Stomach (tissue), 4 donors: ENCODE measurements at regions not wholly inside any gene's neighbourhood (a gene's known extent, or its start where the extent isn't known, plus 50 kb on each side); places are given as distances from the start of the nearest gene placed in this dataset.

Experiments used
- POLR2A ChIP-seq, 4 donors: fragments of 450-650 bp; IDR thresholded peaks; one replicate each; pipeline ENCODE4 v1.6.1; 2016; ENCODE audit warnings: antibody characterized with exemption in 4 of 4, control low read depth in 2 of 4, mild to moderate bottlenecking in 1 of 4, moderate library complexity in 1 of 4
- TF ChIP-seq, protein P1 (sequence below), 7 experiments: fragments of 450-650 bp in 4 of 7; fragments of 200-600 bp in 3 of 7; sonication (generic) in 3 of 7; IDR thresholded peaks; one replicate each; pipeline ENCODE4 v1.5.1; 2016 to 2019; ENCODE audit warnings: antibody characterized with exemption in 7 of 7, control low read depth in 2 of 7, mild to moderate bottlenecking in 1 of 7

DNA sequence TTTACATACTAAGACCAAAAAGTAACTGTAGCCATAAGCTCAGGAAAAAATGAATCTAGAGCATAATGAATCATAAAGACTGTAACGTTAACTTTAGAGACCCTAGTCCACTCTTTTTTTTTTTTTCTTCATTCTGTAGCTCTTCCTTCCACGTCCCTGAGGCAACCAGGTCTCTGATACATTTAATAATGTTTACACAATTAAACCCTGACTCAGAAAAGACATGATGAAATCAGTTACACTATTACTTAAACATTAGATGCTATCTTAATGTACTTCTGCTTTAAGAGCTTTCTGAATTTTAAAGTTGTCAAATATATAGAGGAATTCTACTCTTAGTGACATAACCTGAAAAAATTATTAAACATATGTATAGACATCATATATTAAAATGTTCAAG, 1121.5 kb upstream of the DDX18 start:
- TF ChIP-seq, protein P1, sequence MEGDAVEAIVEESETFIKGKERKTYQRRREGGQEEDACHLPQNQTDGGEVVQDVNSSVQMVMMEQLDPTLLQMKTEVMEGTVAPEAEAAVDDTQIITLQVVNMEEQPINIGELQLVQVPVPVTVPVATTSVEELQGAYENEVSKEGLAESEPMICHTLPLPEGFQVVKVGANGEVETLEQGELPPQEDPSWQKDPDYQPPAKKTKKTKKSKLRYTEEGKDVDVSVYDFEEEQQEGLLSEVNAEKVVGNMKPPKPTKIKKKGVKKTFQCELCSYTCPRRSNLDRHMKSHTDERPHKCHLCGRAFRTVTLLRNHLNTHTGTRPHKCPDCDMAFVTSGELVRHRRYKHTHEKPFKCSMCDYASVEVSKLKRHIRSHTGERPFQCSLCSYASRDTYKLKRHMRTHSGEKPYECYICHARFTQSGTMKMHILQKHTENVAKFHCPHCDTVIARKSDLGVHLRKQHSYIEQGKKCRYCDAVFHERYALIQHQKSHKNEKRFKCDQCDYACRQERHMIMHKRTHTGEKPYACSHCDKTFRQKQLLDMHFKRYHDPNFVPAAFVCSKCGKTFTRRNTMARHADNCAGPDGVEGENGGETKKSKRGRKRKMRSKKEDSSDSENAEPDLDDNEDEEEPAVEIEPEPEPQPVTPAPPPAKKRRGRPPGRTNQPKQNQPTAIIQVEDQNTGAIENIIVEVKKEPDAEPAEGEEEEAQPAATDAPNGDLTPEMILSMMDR (IDR thresholded peaks at IDR 0.05): no peak
- TF ChIP-seq POLR2A (IDR thresholded peaks at IDR 0.05): no peak
